ENCODE measurements at regions not wholly inside any gene's neighbourhood (a gene's known extent, or its start where the extent isn't known, plus 50 kb on each side); places are given as distances from the start of the nearest gene placed in this dataset.
A peak's percentile ranks its signal among the peaks of the same experiment; 100 is the strongest.

- DNase-seq, result no peak
Observed at GRCh38 chr10:104577163-104577562, 63.9 kb upstream of the SORCS3 start.

DNA sequence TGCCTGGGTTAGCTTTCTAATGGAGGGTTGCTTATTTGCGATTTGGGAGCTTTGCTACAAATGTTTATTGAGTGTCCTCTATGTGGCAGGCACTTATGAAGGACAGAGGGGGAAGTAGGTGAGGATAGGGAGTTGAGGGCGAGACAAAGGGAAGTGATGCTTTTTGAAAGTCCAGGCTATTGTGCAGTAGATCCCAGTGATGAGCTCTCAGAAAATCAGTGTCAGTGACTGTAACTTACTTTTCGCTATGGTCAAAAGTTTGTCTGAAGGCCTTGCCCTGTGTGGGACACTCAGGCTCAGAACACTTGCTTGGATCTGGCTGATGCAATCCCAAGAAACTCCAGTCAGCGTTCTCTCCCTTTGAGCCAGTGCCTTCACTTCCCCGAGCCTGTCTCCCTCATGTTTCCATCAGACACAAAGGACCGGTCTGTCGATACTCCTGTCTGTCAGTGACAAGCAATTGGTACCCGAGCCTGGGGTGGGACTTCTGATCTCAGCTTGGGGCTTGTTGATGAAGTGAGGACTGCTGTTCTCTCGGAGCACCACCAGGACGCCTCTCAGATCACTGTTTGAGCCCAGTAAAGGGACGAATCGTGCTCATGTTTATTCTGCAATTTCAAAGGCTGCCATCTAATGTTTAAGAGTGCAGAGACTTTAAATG lies 63.1 kb upstream of the SORCS3 start:
- DNase-seq, result peak; percentile 57

- no peak for DNase-seq
Observed at GRCh38 chr10:104578671-104579070, 62.4 kb upstream of the SORCS3 start.

DNA sequence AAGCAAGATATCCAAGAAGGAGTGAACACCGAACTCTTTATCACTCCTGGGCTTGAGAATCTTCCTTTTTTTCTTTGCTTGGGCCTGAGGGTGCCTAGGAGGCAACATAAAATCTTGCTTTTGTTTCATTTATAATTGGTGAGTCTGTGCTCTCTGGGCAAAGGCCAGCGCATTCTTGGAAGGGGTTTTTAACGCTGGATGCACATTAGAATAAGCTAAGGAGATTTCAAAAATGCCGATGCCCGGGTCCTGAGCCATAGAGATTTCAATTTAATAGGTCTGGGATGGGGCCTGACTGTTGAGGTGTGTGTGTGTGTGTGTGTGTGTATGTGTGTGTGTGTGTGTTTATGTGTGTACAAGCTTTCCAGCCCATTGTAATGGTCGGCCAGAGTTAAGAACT lies 62.0 kb upstream of the SORCS3 start:
- no peak for DNase-seq

- DNase-seq, result peak; percentile 68
Observed at GRCh38 chr10:104580321-104580720, 60.8 kb upstream of the SORCS3 start.

DNA sequence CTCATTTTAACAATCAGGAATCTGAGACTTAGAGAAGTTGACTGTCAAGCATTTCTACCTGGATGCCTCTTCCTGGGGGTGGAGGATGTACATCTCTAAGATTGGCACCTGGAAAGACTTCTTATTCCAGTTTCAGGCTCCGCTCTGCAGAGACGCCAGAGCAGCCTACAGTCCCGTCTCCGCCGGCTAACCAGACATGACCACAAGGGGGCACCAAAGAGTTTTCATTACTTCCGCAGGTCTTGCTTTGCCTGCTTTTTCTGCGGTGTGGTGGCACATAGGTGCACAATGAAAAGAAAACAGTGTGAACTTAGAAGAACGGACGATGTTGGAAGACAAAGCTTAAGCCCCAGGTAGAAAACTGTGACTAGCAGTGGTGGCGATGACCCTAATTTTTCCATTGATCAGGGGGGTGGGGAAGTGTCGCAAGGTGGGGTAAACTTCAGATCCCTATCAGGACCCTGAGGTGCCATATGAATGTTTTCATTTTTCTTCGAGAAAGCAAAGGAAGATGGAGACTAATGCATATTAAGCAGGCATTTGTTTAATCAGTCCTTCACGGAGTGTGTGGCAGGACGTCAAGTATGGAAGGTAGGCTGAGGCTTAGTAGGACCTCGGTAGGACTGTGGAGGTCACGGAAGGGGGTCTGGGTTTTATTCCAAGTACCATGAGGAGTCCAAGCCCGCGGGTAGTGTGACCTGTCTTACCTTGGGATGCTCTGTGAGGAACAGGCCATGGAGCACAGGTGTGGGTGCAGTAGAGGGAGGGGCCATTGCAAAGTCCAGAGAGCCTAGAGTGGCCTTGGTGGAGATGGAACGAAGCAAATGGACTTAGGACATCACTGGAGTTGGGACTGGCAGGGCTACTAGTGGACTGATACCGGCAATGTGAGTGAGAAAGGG lies 60.1 kb upstream of the SORCS3 start:
- peak; percentile 73 for DNase-seq

- peak; percentile 84 for DNase-seq
Observed at GRCh38 chr10:104581884-104582601, 59.0 kb upstream of the SORCS3 start.

DNA sequence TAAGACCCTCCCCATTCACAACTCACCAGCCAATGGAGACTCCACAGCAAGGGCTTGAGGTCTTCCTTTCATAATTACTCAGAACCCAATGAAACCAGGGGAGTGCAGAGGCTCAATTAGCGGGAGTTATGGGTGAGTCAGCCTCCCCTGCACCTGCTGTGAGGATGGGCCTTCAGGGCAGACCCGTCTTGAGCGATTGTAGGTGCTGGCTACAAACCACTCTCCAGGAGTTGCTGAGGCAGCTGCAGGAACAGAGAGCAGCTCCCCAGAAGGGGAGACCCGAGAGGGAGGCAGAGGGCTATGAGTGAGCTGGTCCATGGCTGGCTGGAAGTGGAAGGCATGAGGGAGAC lies 58.5 kb upstream of the SORCS3 start:
- DNase-seq, result no peak

DNA sequence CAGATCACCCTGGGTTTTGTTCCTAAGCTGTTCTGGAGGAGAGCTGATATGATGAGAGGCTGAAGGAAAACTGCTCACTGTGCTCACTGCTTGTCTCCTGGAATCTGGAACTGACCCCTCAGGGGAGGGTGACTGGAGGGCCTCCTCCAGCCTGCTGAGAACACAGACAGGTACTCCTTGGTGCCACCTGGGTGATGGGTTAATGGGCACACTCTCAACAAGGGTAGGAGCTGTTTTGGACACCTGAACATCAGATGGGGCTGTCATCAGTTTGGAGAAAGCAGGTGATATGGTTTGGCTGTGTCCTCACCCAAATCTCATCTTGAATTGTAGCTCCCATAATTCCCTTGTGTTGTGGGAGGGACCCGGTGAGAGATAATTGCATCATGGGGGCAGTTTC lies 58.1 kb upstream of the SORCS3 start:
- DNase-seq, result no peak

- no peak for DNase-seq
Observed at GRCh38 chr10:104584541-104584940, 56.5 kb upstream of the SORCS3 start.

GRCh38 chr10:104587751-104588150 lies 53.3 kb upstream of the SORCS3 start:
- DNase-seq, result no peak

DNA sequence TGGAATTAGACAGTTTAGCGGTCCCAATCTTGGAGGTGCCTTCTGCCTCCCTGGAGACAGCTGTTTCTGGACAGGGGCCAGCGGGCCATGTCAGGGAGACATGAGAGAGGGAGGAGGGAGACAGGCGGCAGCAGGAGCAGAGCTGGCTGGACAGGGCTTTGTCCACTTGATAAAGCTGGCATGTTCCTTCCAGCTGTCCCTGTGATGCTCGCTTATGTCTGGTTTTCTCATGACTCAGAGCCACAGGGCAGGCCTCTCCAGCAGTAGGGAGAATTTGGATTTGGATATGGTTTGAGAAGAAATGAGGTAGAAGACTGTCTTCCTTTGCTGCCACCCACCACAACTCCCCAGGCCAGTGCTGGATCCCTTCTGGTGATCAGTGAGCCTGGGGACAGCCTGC lies 51.7 kb upstream of the SORCS3 start:
- DNase-seq, result peak; percentile 23

GRCh38 chr10:104589871-104590270 lies 51.2 kb upstream of the SORCS3 start:
- DNase-seq, result peak; percentile 75

All from fibroblast of skin of abdomen (primary cell).